ENCODE measurements at regions not wholly inside any gene's neighbourhood (a gene's known extent, or its start where the extent isn't known, plus 50 kb on each side); places are given as distances from the start of the nearest gene placed in this dataset.

DNA sequence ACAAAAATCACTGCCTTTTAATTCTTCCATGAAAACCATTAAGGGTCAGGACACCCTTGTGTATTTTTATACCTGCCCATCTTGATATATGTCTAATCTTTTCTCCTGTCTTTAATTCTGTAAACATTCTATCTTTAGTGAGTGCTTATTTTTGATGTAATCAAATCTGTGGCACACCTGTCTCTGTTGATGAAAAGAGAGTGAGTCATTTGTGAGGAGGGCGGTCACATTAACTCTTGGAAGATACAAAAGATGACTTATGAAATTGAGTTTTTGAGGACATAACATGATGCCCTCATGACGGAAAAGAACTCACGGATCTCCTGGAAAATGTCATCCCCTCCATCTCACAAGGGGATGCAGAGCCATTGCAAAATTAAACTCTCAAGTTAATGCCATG lies 206.5 kb upstream of the PGR start:
- intact Hi-C loops (cut with micrococcal nuclease) = no loop called here
- TF ChIP-seq TFAM (CRISPR knock-in tag; conservative IDR thresholded peaks at IDR 0.05) = no peak
- no peak for TF ChIP-seq ZNF778 (CRISPR knock-in tag; IDR thresholded peaks at IDR 0.05)

DNA sequence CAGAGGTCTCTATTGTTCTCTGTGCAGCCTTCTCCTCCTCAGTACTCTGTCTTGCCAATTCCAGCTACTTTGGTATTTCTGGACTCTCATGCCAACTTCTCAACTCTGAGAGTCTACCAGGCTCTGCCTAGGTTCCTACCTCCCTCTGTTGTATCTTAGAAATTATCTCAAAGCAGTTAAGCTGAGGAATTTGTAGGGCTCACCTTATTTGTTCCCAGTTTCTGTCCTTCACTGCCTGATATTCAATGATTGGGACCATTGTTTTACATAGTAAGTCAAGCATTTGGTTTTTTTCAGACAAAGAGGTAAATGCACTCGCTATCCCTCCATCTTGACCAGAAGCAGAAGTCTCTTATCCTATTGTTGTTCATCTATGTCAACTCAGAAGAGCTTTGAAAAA lies 205.0 kb upstream of the PGR start:
- no TSS peak for BruUV-seq (replicated peaks)
- no peak for FAIRE-seq
- in situ Hi-C loops (cut with MboI) = no loop called here

More for the DNA sequence above, 206.5 kb upstream of the PGR start:
- no peaks in the 10 kb centered on the region for H3K9me3 ChIP-seq (replicated peaks; ENCODE audit: control insufficient read depth, insufficient read depth, low read depth, low read length)
- H3K9ac ChIP-seq (ENCODE audit: insufficient read depth in 1 of 2, low read depth in 2 of 2, low read length in 2 of 2) = no peak overlapping the region
- CTCF ChIA-PET (ENCODE audit: low intra/inter-chr PET ratio) = no interaction called here
- no peak overlapping the region for H2AFZ ChIP-seq (ENCODE audit: low read depth, low read length)
- H3K27me3 ChIP-seq (ENCODE audit: control insufficient read depth in 2 of 2, insufficient read depth in 2 of 2, low read length in 2 of 2) = no peaks in the 10 kb centered on the region
- H4K20me1 ChIP-seq (replicated peaks; ENCODE audit: control insufficient read depth, insufficient read depth, low read length) = no peaks in the 10 kb centered on the region
- no TSS peak for BruUV-seq (replicated peaks)
- H3K27ac ChIP-seq (ENCODE audit: extremely low read depth, low read depth, low read length) = no peak overlapping the region
- H3K79me2 ChIP-seq (ENCODE audit: control insufficient read depth, insufficient read depth, low read length) = no peaks in the 10 kb centered on the region
- WGBS (ENCODE audit: insufficient coverage, low coverage, missing lambda C conversion rate) = 0% methylated on average over 3 of the region's 3 CpGs
- no peaks in the 10 kb centered on the region for H3K4me1 ChIP-seq (replicated peaks in 1 of 2; ENCODE audit: control insufficient read depth in 2 of 2, insufficient read depth in 2 of 2, low read length in 2 of 2)
- FAIRE-seq (no peak), ATAC-seq (no peak), DNase-seq (ENCODE audit: extremely low read depth in 1 of 4, low spot score in 3 of 4) (no peak)
- H3K4me3 ChIP-seq = no peak overlapping the region
- no peaks in the 10 kb centered on the region for H3K9me1 ChIP-seq (ENCODE audit: control insufficient read depth, insufficient read depth, low read length)
- H3K4me2 ChIP-seq (ENCODE audit: insufficient read depth, low read length) = no peak overlapping the region
- H3K36me3 ChIP-seq (ENCODE audit: control insufficient read depth, insufficient read depth, low read length) = no peaks in the 10 kb centered on the region
- POLR2A ChIA-PET = no interaction called here
- in situ Hi-C loops (cut with MboI) = no loop called here

More for the DNA sequence above, 205.0 kb upstream of the PGR start:
- no peak for TF ChIP-seq ZNF12 (CRISPR knock-in tag; IDR thresholded peaks at IDR 0.05)
- TF ChIP-seq, protein P1, sequence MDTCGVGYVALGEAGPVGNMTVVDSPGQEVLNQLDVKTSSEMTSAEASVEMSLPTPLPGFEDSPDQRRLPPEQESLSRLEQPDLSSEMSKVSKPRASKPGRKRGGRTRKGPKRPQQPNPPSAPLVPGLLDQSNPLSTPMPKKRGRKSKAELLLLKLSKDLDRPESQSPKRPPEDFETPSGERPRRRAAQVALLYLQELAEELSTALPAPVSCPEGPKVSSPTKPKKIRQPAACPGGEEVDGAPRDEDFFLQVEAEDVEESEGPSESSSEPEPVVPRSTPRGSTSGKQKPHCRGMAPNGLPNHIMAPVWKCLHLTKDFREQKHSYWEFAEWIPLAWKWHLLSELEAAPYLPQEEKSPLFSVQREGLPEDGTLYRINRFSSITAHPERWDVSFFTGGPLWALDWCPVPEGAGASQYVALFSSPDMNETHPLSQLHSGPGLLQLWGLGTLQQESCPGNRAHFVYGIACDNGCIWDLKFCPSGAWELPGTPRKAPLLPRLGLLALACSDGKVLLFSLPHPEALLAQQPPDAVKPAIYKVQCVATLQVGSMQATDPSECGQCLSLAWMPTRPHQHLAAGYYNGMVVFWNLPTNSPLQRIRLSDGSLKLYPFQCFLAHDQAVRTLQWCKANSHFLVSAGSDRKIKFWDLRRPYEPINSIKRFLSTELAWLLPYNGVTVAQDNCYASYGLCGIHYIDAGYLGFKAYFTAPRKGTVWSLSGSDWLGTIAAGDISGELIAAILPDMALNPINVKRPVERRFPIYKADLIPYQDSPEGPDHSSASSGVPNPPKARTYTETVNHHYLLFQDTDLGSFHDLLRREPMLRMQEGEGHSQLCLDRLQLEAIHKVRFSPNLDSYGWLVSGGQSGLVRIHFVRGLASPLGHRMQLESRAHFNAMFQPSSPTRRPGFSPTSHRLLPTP (IDR thresholded peaks at IDR 0.05; ENCODE audit: borderline replicate concordance, extremely low read depth, insufficient read length) = no peak
- TF ChIP-seq ZNF184 (CRISPR knock-in tag; IDR thresholded peaks at IDR 0.05) = no peak
- TF ChIP-seq HIVEP1 (CRISPR knock-in tag; IDR thresholded peaks at IDR 0.05) = no peak
- TF ChIP-seq PHF21A (IDR thresholded peaks at IDR 0.05; ENCODE audit: borderline replicate concordance, low read depth) = no peak
- TF ChIP-seq ZNF347 (CRISPR knock-in tag; IDR thresholded peaks at IDR 0.05; ENCODE audit: low read depth) = no peak
- no peak for TF ChIP-seq SMARCA4 (IDR thresholded peaks at IDR 0.05)
- TF ChIP-seq BCL6 (CRISPR knock-in tag; IDR thresholded peaks at IDR 0.05) = no peak
- TF ChIP-seq, protein P2, sequence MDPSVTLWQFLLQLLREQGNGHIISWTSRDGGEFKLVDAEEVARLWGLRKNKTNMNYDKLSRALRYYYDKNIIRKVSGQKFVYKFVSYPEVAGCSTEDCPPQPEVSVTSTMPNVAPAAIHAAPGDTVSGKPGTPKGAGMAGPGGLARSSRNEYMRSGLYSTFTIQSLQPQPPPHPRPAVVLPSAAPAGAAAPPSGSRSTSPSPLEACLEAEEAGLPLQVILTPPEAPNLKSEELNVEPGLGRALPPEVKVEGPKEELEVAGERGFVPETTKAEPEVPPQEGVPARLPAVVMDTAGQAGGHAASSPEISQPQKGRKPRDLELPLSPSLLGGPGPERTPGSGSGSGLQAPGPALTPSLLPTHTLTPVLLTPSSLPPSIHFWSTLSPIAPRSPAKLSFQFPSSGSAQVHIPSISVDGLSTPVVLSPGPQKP (CRISPR knock-in tag; IDR thresholded peaks at IDR 0.05) = no peak
- TF ChIP-seq, protein P3, sequence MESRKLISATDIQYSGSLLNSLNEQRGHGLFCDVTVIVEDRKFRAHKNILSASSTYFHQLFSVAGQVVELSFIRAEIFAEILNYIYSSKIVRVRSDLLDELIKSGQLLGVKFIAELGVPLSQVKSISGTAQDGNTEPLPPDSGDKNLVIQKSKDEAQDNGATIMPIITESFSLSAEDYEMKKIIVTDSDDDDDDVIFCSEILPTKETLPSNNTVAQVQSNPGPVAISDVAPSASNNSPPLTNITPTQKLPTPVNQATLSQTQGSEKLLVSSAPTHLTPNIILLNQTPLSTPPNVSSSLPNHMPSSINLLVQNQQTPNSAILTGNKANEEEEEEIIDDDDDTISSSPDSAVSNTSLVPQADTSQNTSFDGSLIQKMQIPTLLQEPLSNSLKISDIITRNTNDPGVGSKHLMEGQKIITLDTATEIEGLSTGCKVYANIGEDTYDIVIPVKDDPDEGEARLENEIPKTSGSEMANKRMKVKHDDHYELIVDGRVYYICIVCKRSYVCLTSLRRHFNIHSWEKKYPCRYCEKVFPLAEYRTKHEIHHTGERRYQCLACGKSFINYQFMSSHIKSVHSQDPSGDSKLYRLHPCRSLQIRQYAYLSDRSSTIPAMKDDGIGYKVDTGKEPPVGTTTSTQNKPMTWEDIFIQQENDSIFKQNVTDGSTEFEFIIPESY (CRISPR knock-in tag; IDR thresholded peaks at IDR 0.05) = no peak
- CTCF ChIA-PET (ENCODE audit: low intra/inter-chr PET ratio) = no interaction called here
- POLR2A ChIA-PET = no interaction called here
- H3K9me1 ChIP-seq (ENCODE audit: control insufficient read depth, insufficient read depth, low read length) = no peaks in the 10 kb centered on the region
- DNase-seq (ENCODE audit: extremely low read depth in 1 of 4, low spot score in 3 of 4) (no peak), ATAC-seq (no peak)
- H4K20me1 ChIP-seq (replicated peaks; ENCODE audit: control insufficient read depth, insufficient read depth, low read length) = no peaks in the 10 kb centered on the region
- no peak overlapping the region for H3K27ac ChIP-seq (ENCODE audit: extremely low read depth, low read depth, low read length)
- H3K4me3 ChIP-seq = no peak overlapping the region
- intact Hi-C loops (cut with micrococcal nuclease) = no loop called here
- WGBS (ENCODE audit: insufficient coverage, low coverage, missing lambda C conversion rate) = 0% methylated on average over 1 of the region's 1 CpG
- no peaks in the 10 kb centered on the region for H3K9me3 ChIP-seq (replicated peaks; ENCODE audit: control insufficient read depth, insufficient read depth, low read depth, low read length)
- H3K9ac ChIP-seq (ENCODE audit: insufficient read depth in 1 of 2, low read depth in 2 of 2, low read length in 2 of 2) = no peak overlapping the region
- H3K36me3 ChIP-seq (ENCODE audit: control insufficient read depth, insufficient read depth, low read length) = no peaks in the 10 kb centered on the region
- H3K4me2 ChIP-seq (ENCODE audit: insufficient read depth, low read length) = no peak overlapping the region
- H3K27me3 ChIP-seq (ENCODE audit: control insufficient read depth in 2 of 2, insufficient read depth in 2 of 2, low read length in 2 of 2) = no peaks in the 10 kb centered on the region
- H3K4me1 ChIP-seq (replicated peaks in 1 of 2; ENCODE audit: control insufficient read depth in 2 of 2, insufficient read depth in 2 of 2, low read length in 2 of 2) = no peaks in the 10 kb centered on the region
- H3K79me2 ChIP-seq (ENCODE audit: control insufficient read depth, insufficient read depth, low read length) = no peaks in the 10 kb centered on the region
- H2AFZ ChIP-seq (ENCODE audit: low read depth, low read length) = no peak overlapping the region
